ENCODE measurements at regions not wholly inside any gene's neighbourhood (a gene's known extent, or its start where the extent isn't known, plus 50 kb on each side); places are given as distances from the start of the nearest gene placed in this dataset.

GRCh38 chr2:226023383-226023782 lies 623.9 kb downstream of the NYAP2 start:
- no peak for TF ChIP-seq POLR2AphosphoS5 (IDR thresholded peaks at IDR 0.05; ENCODE audit: low read depth, low read length)
- TF ChIP-seq NFYC (CRISPR knock-in tag; IDR thresholded peaks at IDR 0.05): no peak
- TF ChIP-seq ZZZ3 (CRISPR knock-in tag; IDR thresholded peaks at IDR 0.05; ENCODE audit: borderline replicate concordance): no peak
- peak; percentile 66 for TF ChIP-seq CTCF (CRISPR knock-in tag; IDR thresholded peaks at IDR 0.05)
- TF ChIP-seq EED (CRISPR knock-in tag; IDR thresholded peaks at IDR 0.05): no peak
- TF ChIP-seq HNRNPL (IDR thresholded peaks at IDR 0.05; ENCODE audit: low read depth, low read length): no peak
- TF ChIP-seq ZNF749 (CRISPR knock-in tag; IDR thresholded peaks at IDR 0.05; ENCODE audit: borderline replicate concordance): no peak
- TF ChIP-seq RBM39 (IDR thresholded peaks at IDR 0.05; ENCODE audit: low read depth, low read length, poor library complexity, severe bottlenecking): no peak
- no peak for TF ChIP-seq ATF4 (CRISPR knock-in tag; IDR thresholded peaks at IDR 0.05)
- TF ChIP-seq, protein P1, sequence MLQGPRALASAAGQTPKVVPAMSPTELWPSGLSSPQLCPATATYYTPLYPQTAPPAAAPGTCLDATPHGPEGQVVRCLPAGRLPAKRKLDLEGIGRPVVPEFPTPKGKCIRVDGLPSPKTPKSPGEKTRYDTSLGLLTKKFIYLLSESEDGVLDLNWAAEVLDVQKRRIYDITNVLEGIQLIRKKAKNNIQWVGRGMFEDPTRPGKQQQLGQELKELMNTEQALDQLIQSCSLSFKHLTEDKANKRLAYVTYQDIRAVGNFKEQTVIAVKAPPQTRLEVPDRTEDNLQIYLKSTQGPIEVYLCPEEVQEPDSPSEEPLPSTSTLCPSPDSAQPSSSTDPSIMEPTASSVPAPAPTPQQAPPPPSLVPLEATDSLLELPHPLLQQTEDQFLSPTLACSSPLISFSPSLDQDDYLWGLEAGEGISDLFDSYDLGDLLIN (CRISPR knock-in tag; IDR thresholded peaks at IDR 0.05; ENCODE audit: borderline replicate concordance): no peak
- TF ChIP-seq ETV6 (CRISPR knock-in tag; conservative IDR thresholded peaks at IDR 0.05): no peak
- TF ChIP-seq BCLAF1 (IDR thresholded peaks at IDR 0.05): no peak
- no peak for TF ChIP-seq RFXAP (CRISPR knock-in tag; IDR thresholded peaks at IDR 0.05; ENCODE audit: borderline replicate concordance)
